ENCODE measurements at regions not wholly inside any gene's neighbourhood (a gene's known extent, or its start where the extent isn't known, plus 50 kb on each side); places are given as distances from the start of the nearest gene placed in this dataset.
A peak's percentile ranks its signal among the peaks of the same experiment; 100 is the strongest.

DNA sequence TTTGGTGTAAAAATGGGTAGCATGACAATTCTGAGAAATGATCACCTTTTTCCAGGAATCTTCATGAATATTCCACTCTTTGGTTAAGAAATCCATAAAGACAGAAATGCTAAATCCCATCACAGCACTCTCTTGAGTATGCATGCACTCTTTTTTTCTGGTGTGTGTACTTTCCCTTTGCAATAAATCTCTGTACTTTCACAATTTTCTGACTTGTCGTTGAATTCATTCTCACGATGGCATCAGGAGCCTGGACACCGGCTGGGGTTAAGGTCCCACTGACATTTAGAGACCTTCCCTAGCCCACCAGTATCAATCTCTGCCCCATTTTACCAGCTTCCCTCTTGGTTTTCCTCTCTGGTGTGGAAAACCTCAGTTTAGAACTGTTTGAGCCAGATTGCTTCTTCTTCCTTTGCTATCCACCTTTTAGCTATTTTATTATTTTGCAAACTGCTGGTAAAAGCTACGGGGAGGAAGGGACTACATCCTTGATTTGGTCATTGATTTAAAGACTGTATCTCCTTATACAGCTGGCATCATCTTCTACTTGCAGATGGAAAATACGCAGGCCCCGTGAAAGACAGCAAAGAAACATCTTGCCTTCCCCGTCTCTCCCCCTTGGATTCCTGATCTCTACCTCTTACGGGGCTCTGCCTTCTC lies 59.9 kb upstream of the ZFR start:
- peaks cover 0 to 31% (median 9%) of the 10 kb centered on the region in 6 donors for H3K4me1 ChIP-seq

DNA sequence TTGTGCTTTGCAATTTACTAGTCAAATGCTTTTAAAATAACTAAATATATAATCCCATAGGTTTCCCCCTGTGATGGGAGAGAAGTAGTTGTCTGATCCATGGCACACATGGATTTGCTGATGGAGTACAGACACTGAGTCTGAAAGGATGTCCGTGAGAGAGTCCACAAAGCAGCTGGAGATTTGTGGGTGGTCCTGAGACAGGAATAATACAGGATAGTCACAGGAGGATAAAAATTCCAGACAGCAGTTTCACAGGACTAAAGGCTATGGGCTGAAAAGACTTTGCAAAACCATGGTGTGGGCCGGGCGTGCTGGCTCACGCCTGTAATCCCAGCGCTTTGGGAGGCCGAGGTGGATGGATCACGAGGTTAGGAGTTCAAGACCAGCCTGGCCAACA lies 58.7 kb upstream of the ZFR start:
- TF ChIP-seq, protein P1, sequence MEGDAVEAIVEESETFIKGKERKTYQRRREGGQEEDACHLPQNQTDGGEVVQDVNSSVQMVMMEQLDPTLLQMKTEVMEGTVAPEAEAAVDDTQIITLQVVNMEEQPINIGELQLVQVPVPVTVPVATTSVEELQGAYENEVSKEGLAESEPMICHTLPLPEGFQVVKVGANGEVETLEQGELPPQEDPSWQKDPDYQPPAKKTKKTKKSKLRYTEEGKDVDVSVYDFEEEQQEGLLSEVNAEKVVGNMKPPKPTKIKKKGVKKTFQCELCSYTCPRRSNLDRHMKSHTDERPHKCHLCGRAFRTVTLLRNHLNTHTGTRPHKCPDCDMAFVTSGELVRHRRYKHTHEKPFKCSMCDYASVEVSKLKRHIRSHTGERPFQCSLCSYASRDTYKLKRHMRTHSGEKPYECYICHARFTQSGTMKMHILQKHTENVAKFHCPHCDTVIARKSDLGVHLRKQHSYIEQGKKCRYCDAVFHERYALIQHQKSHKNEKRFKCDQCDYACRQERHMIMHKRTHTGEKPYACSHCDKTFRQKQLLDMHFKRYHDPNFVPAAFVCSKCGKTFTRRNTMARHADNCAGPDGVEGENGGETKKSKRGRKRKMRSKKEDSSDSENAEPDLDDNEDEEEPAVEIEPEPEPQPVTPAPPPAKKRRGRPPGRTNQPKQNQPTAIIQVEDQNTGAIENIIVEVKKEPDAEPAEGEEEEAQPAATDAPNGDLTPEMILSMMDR (IDR thresholded peaks at IDR 0.05 in 8 of 11, conservative IDR thresholded peaks at IDR 0.05 in 3 of 11): no peak
- TF ChIP-seq POLR2A (IDR thresholded peaks at IDR 0.05) (no peak), POLR2AphosphoS5 (IDR thresholded peaks at IDR 0.05) (no peak)
- intact Hi-C loops (cut with DNase I; ENCODE audit: low total_unique reads): no loop called here
- Histone ChIP-seq H3K27me3 (replicated peaks in 1 of 7) (peaks cover 0 to 55% (median 0%) of the 10 kb centered on the region in 7 donors), H3K27ac (no peak overlapping the region), H3K36me3 (no peaks in the 10 kb centered on the region), H3K4me3 (no peak overlapping the region), H3K4me1 (peaks cover 0 to 31% (median 9%) of the 10 kb centered on the region in 6 donors), H3K9me3 (no peaks in the 10 kb centered on the region)
- WGBS, 5 donors: 93 to 99% (median 96%) methylated on average over 7 of the region's 7 CpGs
- DNase-seq: no peak

More for the DNA sequence above, 59.9 kb upstream of the ZFR start:
- Histone ChIP-seq H3K9me3 (no peaks in the 10 kb centered on the region), H3K27me3 (replicated peaks in 1 of 7) (peaks cover 0 to 50% (median 0%) of the 10 kb centered on the region in 7 donors), H3K27ac (peak overlapping the region in 2 of 8 donors; percentile 13 to 45), H3K36me3 (no peaks in the 10 kb centered on the region), H3K4me3 (no peak overlapping the region)
- DNase-seq: no peak
- TF ChIP-seq POLR2A (IDR thresholded peaks at IDR 0.05) (no peak), POLR2AphosphoS5 (IDR thresholded peaks at IDR 0.05) (no peak)
- TF ChIP-seq, protein P1 (IDR thresholded peaks at IDR 0.05 in 8 of 11, conservative IDR thresholded peaks at IDR 0.05 in 3 of 11): no peak
- intact Hi-C loops (cut with DNase I; ENCODE audit: low total_unique reads): no loop called here
- WGBS, 5 donors: 19 to 24% (median 21%) methylated on average over 8 of the region's 8 CpGs

DNA sequence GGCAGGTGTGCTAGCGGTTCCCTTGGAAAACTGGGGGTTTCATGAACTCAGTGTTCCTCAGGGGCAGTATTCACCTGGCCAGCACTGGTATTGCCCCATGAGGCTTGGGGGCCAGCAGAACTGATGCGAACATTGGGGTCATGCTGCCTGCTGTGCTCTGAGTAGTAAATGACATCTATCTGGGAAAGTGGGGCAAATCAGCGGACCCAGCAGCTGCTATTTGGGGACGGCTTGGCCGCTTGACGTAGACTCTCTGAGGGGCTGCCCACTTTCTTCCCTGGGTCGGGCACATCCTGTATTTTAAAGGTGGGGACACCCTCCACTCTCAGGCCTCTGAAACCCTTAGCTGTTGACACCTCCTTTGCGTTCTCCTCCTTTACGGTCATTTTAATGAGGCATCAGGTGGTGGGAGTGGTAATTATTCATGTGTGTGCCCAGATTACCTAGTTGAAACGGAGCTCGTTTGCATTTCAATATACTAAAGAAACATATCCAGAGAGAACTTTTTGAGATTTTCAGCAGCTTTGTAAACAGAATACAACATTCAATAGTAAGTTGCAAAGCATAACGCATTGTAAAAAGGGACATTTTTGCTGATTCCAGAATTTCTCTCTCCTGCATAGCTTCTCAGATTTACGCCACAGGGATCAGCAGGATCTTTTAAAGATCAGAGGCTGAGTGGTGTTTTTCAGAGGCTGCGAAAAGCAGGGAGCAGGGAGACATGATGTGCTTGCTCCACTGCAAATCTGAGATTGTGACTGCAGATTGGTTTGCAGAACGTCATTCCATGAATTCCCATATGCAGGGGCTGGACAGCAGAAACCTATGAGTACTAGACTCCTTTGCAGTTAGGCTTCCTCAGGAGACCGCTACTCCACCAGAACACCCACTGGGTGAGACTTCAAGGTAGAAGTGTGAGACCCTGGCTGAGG lies 56.8 kb upstream of the ZFR start:
- no peak for DNase-seq
- Histone ChIP-seq H3K27ac (no peak overlapping the region), H3K4me3 (no peak overlapping the region), H3K9me3 (no peaks in the 10 kb centered on the region), H3K4me1 (peaks cover 0 to 26% (median 9%) of the 10 kb centered on the region in 6 donors), H3K27me3 (replicated peaks in 1 of 7) (peaks cover 0 to 55% (median 0%) of the 10 kb centered on the region in 7 donors), H3K36me3 (no peaks in the 10 kb centered on the region)
- intact Hi-C loops (cut with DNase I; ENCODE audit: low total_unique reads): no loop called here
- 87 to 94% (median 91%) methylated on average over 16 of the region's 16 CpGs for WGBS, 5 donors
- TF ChIP-seq, protein P1 (IDR thresholded peaks at IDR 0.05 in 8 of 11, conservative IDR thresholded peaks at IDR 0.05 in 3 of 11): no peak
- no peak for TF ChIP-seq POLR2A (IDR thresholded peaks at IDR 0.05)
- TF ChIP-seq POLR2AphosphoS5 (IDR thresholded peaks at IDR 0.05): no peak

DNA sequence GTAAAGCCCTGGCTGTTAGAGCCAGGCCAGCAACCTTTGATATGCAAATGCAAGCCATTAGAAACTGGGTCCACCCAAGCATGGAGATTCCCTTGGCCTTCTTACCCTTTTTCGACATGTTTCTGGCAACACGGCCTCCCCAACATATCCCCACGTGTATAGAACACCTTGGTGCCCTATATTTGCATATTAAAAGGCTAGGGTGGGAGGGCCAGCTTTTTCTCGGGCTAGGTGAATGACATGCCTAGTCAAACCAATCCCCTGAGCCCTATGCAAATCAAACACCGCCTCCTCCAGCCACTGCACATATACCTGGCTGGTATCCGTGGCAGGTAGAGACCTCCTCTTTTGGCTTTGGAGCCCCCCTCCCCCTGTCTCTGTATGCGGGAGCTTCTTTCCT lies 55.6 kb upstream of the ZFR start:
- 66 to 79% (median 73%) methylated on average over 7 of the region's 7 CpGs for WGBS, 5 donors
- Histone ChIP-seq H3K27ac (no peak overlapping the region), H3K4me3 (no peak overlapping the region), H3K27me3 (replicated peaks in 1 of 7) (peaks cover 0 to 47% (median 0%) of the 10 kb centered on the region in 7 donors), H3K36me3 (no peaks in the 10 kb centered on the region), H3K4me1 (peaks cover 0 to 14% (median 5%) of the 10 kb centered on the region in 6 donors), H3K9me3 (no peaks in the 10 kb centered on the region)
- intact Hi-C loops (cut with DNase I; ENCODE audit: low total_unique reads): no loop called here
- no peak for DNase-seq
- TF ChIP-seq, protein P1 (IDR thresholded peaks at IDR 0.05 in 8 of 11, conservative IDR thresholded peaks at IDR 0.05 in 3 of 11): no peak
- TF ChIP-seq POLR2AphosphoS5 (IDR thresholded peaks at IDR 0.05): no peak
- no peak for TF ChIP-seq POLR2A (IDR thresholded peaks at IDR 0.05)
